H9 (cell line): ENCODE measurements at regions not wholly inside any gene's neighbourhood (a gene's known extent, or its start where the extent isn't known, plus 50 kb on each side); places are given as distances from the start of the nearest gene placed in this dataset.

Experiments
- DNase-seq: peaks from one replicate; pipeline ENCODE4 v3.0.0-alpha.2; 2017
- H2AFZ ChIP-seq: one replicate; pipeline ENCODE4 v1.6.1; 2013; ENCODE audit warnings: mild to moderate bottlenecking, low read length, control low read depth, moderate library complexity
- H2AK5ac ChIP-seq: 2 replicates; pipeline ENCODE4 v1.6.1; 2013; ENCODE audit warnings: low read length, control low read depth, mixed read lengths; ENCODE audit not compliant: insufficient read length
- H2BK120ac ChIP-seq: one replicate; pipeline ENCODE4 v1.6.1; 2013; ENCODE audit warnings: low read depth, mild to moderate bottlenecking, low read length, control low read depth, inconsistent platforms; ENCODE audit not compliant: poor library complexity, severe bottlenecking
- H2BK12ac ChIP-seq: 2 replicates; pipeline ENCODE4 v1.6.1; 2013; ENCODE audit warnings: low read length, control low read depth, mixed read lengths, low read depth; ENCODE audit not compliant: insufficient read length
- H2BK15ac ChIP-seq: 2 replicates; pipeline ENCODE4 v1.6.1; 2013; ENCODE audit warnings: low read depth, low read length, control low read depth
- H2BK20ac ChIP-seq: one replicate; pipeline ENCODE4 v1.6.1; 2013; ENCODE audit warnings: low read depth, mild to moderate bottlenecking, low read length, control low read depth, inconsistent platforms; ENCODE audit not compliant: poor library complexity, severe bottlenecking
- H2BK5ac ChIP-seq: 2 replicates; pipeline ENCODE4 v1.6.1; 2013; ENCODE audit warnings: low read length, control low read depth, mixed read lengths; ENCODE audit not compliant: insufficient read length
- H3K14ac ChIP-seq: 2 replicates; pipeline ENCODE4 v1.6.1; 2013; ENCODE audit warnings: low read length, control low read depth; ENCODE audit not compliant: insufficient read depth
- H3K18ac ChIP-seq: 2 replicates; pipeline ENCODE4 v1.6.1; 2013; ENCODE audit warnings: low read depth, mild to moderate bottlenecking, mixed read lengths, low read length, control low read depth; ENCODE audit not compliant: insufficient read length
- H3K23ac ChIP-seq: 2 replicates; pipeline ENCODE4 v1.6.1; 2013; ENCODE audit warnings: low read length, control low read depth, mixed read lengths, low read depth; ENCODE audit not compliant: insufficient read length
- H3K23me2 ChIP-seq: 2 replicates; pipeline ENCODE4 v1.6.1; 2013; ENCODE audit warnings: low read depth, mild to moderate bottlenecking, mixed read lengths, low read length, control low read depth; ENCODE audit not compliant: insufficient read length, poor library complexity, severe bottlenecking
- H3K27ac ChIP-seq: 2 replicates; pipeline ENCODE4 v1.5.1; 2013; ENCODE audit warnings: low read length, control low read depth, mixed read lengths, low read depth; ENCODE audit not compliant: insufficient read length
- H3K27me3 ChIP-seq: 2 replicates; pipeline ENCODE4 v1.6.1; 2013; ENCODE audit warnings: low read length, control low read depth, inconsistent platforms; ENCODE audit not compliant: insufficient read depth
- H3K4ac ChIP-seq: 2 replicates; pipeline ENCODE4 v1.6.1; 2013; ENCODE audit warnings: low read depth, mild to moderate bottlenecking, control low read depth, inconsistent platforms, low read length, moderate library complexity
- H3K4me1 ChIP-seq: 2 replicates; pipeline ENCODE4 v1.6.1; 2013; ENCODE audit warnings: low read length, control low read depth, inconsistent platforms; ENCODE audit not compliant: insufficient read depth
- H3K4me2 ChIP-seq: 2 replicates; pipeline ENCODE4 v1.6.1; 2013; ENCODE audit warnings: low read length, control low read depth, mixed read lengths; ENCODE audit not compliant: insufficient read length, insufficient read depth
- H3K56ac ChIP-seq: 2 replicates; pipeline ENCODE4 v1.6.1; 2013; ENCODE audit warnings: low read depth, mild to moderate bottlenecking, mixed read lengths, low read length, control low read depth; ENCODE audit not compliant: insufficient read length
- H3K79me1 ChIP-seq: 2 replicates; pipeline ENCODE4 v1.6.1; 2013; ENCODE audit warnings: low read depth, mild to moderate bottlenecking, moderate library complexity, low read length, control low read depth, inconsistent platforms; ENCODE audit not compliant: insufficient read depth, poor library complexity, severe bottlenecking
- H3K79me2 ChIP-seq: 2 replicates; pipeline ENCODE4 v1.6.1; 2013; ENCODE audit warnings: low read length, control low read depth, inconsistent platforms; ENCODE audit not compliant: insufficient read depth
- H3K9ac ChIP-seq: 2 replicates; pipeline ENCODE4 v1.6.1; 2013; ENCODE audit warnings: low read length, control low read depth, mixed read lengths; ENCODE audit not compliant: insufficient read length; ENCODE audit errors: extremely low read depth
- H3K9me3 ChIP-seq: one replicate; pipeline ENCODE4 v1.6.1; 2013; ENCODE audit warnings: low read depth, low read length, inconsistent platforms; ENCODE audit not compliant: control insufficient read depth
- H3T11ph ChIP-seq: one replicate; pipeline ENCODE4 v1.6.1; 2013; ENCODE audit warnings: mild to moderate bottlenecking, low read length, control low read depth, inconsistent platforms
- H4K20me1 ChIP-seq: one replicate; pipeline ENCODE4 v1.6.1; 2013; ENCODE audit not compliant: control insufficient read depth, insufficient read length, insufficient read depth
- H4K5ac ChIP-seq: 2 replicates; pipeline ENCODE4 v1.6.1; 2013; ENCODE audit warnings: low read depth, mild to moderate bottlenecking, mixed read lengths, low read length, control low read depth; ENCODE audit not compliant: insufficient read length
- H4K8ac ChIP-seq: replicated peaks from 2 replicates; pipeline ENCODE4 v1.6.1; 2013; ENCODE audit warnings: low read length, control low read depth, mixed read lengths, low read depth; ENCODE audit not compliant: insufficient read length
- H4K91ac ChIP-seq: 2 replicates; pipeline ENCODE4 v1.6.1; 2013; ENCODE audit warnings: low read depth, mild to moderate bottlenecking, moderate library complexity, mixed read lengths, low read length, control low read depth; ENCODE audit not compliant: insufficient read length
- H3K27ac Mint-ChIP-seq, 3 experiments: 2 replicates in 2 of 3; 3 replicates in 1 of 3; pipeline ENCODE4 v1.8.0; 2020 to 2021; ENCODE audit warnings: mixed read lengths in 3 of 3, mild to moderate bottlenecking in 1 of 3, moderate library complexity in 1 of 3
- H3K27me3 Mint-ChIP-seq: 2 replicates; pipeline ENCODE4 v1.8.0; 2021; ENCODE audit warnings: low read depth, mild to moderate bottlenecking, moderate library complexity, mixed read lengths
- H3K36me3 Mint-ChIP-seq, 3 experiments: 2 replicates in 2 of 3; 3 replicates in 1 of 3; pipeline ENCODE4 v1.8.0; 2020 to 2021; ENCODE audit warnings: low read depth in 3 of 3, mixed read lengths in 3 of 3; ENCODE audit not compliant: insufficient read depth in 1 of 3
- H3K4me1 Mint-ChIP-seq, 2 experiments: 2 replicates each; pipeline ENCODE4 v1.8.0; 2020; ENCODE audit warnings: mixed read lengths in 2 of 2
- H3K4me3 Mint-ChIP-seq, 2 experiments: 2 replicates in 1 of 2; 3 replicates in 1 of 2; pipeline ENCODE4 v1.8.0; 2020 to 2021; ENCODE audit warnings: mild to moderate bottlenecking in 2 of 2, mixed read lengths in 2 of 2, moderate library complexity in 1 of 2
- H3K9me3 Mint-ChIP-seq, 2 experiments: 2 replicates in 1 of 2; 3 replicates in 1 of 2; pipeline ENCODE4 v1.8.0; 2020; ENCODE audit warnings: mild to moderate bottlenecking in 2 of 2, mixed read lengths in 2 of 2, moderate library complexity in 1 of 2
- WGBS: extraction: QIAGEN DNeasy Blood & Tissue Kit; methylation state at CpG from one replicate; pipeline ENCODE4 v1.1.7; 2013; ENCODE audit warnings: missing lambda C conversion rate, low lambda C conversion rate, mixed read lengths; ENCODE audit not compliant: insufficient read length; ENCODE audit errors: extremely low coverage; 5-methylcytosine and 5-hydroxymethylcytosine counted together
- TF ChIP-seq, protein P1 (sequence below): fragments of 200-600 bp; sonication (generic); conservative IDR thresholded peaks from 3 replicates; pipeline ENCODE4 v1.8.0; 2021; ENCODE audit warnings: antibody characterized with exemption, mild to moderate bottlenecking

- Histone ChIP-seq H3K56ac (no peak overlapping the region), H3K79me1 (no peaks in the 10 kb centered on the region), H4K20me1 (no peaks in the 10 kb centered on the region), H3K27ac (no peak overlapping the region), H2BK20ac (no peak overlapping the region), H3K18ac (no peak overlapping the region), H4K91ac (no peak overlapping the region), H2BK12ac (no peak overlapping the region), H2BK5ac (no peak overlapping the region), H3T11ph (no peak overlapping the region), H3K4me1 (no peaks in the 10 kb centered on the region), H3K27me3 (no peaks in the 10 kb centered on the region), H3K9me3 (no peaks in the 10 kb centered on the region), H3K23me2 (no peaks in the 10 kb centered on the region), H4K8ac (no peak overlapping the region), H2BK15ac (no peak overlapping the region), H3K4me2 (no peak overlapping the region), H3K14ac (0 out of 2 replicates have a peak overlapping the region, but pooled peaks have one; percentile 39), H2AFZ (no peak overlapping the region), H3K9ac (no peak overlapping the region), H3K4ac (no peak overlapping the region), H3K79me2 (no peaks in the 10 kb centered on the region), H2BK120ac (no peak overlapping the region), H2AK5ac (no peak overlapping the region), H3K23ac (no peak overlapping the region), H4K5ac (no peak overlapping the region)
- Mint-ChIP-seq H3K27me3 (peaks cover 9% of the 10 kb centered on the region), H3K27ac (no peak overlapping the region; a peak in 1 of 7 replicates), H3K9me3 (no peaks in the 10 kb centered on the region), H3K36me3 (no peaks in the 10 kb centered on the region; a peak in 1 of 7 replicates), H3K4me3 (peak overlapping the region in 1 of 2 experiments; percentile 20; a peak in 1 of 5 replicates), H3K4me1 (peaks cover 26 to 30% of the 10 kb centered on the region in 2 experiments)
- no peak for DNase-seq
- TF ChIP-seq, protein P1, sequence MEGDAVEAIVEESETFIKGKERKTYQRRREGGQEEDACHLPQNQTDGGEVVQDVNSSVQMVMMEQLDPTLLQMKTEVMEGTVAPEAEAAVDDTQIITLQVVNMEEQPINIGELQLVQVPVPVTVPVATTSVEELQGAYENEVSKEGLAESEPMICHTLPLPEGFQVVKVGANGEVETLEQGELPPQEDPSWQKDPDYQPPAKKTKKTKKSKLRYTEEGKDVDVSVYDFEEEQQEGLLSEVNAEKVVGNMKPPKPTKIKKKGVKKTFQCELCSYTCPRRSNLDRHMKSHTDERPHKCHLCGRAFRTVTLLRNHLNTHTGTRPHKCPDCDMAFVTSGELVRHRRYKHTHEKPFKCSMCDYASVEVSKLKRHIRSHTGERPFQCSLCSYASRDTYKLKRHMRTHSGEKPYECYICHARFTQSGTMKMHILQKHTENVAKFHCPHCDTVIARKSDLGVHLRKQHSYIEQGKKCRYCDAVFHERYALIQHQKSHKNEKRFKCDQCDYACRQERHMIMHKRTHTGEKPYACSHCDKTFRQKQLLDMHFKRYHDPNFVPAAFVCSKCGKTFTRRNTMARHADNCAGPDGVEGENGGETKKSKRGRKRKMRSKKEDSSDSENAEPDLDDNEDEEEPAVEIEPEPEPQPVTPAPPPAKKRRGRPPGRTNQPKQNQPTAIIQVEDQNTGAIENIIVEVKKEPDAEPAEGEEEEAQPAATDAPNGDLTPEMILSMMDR, result no peak
- no CpG with 5 or more reads among the region's 10 CpGs for WGBS
These were observed 124.7 kb downstream of the ACKR3 start for GRCh38 chr2:236694146-236694888.
